ENCODE measurements at regions not wholly inside any gene's neighbourhood (a gene's known extent, or its start where the extent isn't known, plus 50 kb on each side); places are given as distances from the start of the nearest gene placed in this dataset.

DNA sequence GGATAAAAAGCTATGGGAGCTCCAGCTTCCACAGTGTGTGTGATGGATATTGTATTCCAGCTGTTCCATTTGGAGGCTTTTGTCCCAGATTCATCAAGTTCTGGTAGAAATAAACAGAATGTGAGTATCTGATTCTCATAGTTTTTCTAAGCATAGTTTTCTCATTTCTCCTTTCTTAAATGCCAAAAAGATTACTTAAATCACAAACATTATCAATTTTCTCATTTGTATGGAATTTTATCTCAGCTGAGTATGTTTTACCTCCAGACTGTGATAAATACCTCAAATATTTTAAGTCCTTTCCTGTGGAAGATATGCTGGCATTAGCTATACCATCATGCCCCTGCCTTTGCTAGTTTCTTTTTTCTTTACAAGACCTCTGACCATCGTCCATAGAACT lies 767.3 kb downstream of the TFAP2A start:
- no peak for DNase-seq

DNA sequence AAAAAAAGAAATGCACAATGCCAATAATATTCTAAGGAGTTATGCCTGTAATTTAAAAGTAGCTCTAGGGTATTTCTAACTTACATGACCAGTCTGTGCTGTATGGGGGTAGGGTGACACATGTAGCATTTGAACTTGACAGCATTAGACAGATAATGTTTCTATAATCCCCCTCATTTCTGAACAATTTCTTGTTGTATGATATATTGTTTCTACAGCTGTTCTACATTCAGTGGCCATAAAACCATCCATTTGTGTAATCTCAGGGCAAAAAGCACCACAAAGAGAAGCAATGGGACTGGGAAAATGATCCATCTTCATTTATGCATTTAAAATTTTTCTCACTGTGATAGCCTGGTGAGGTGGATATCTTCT lies 767.8 kb downstream of the TFAP2A start:
- no peak for DNase-seq

DNA sequence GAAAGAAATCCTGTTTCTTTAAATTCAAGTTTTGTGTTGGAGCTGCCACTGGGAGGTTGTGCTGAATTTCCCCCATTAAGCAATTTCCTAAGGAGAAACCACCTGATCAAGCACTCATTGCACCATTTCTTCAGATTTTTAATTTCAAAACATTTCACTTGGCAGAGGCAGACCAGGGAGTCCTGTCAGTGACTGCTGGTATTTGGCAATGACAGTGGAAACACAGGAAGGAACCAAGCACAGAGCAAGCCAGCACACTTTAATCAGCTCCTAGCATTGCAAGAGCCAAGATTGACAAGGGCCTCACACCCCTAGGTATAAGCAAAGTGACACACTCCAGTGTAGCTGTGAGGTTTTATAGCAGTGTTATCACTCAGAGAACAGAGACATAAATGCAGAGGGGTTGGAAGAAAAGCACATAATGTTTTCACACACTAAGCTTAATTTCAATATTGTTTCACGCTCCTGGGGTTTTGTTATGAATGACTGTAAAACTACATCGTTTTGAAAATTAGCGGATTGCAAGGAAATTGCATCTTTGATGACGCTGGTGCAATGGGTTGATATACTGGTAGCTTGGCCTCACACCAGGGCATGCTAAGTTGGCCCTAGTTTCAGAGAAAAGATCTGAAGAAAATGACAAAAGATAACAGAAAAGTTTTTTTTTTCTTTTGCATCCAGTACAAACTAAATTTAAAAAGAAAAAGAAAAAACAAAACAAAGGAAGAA lies 768.4 kb downstream of the TFAP2A start:
- no peak for DNase-seq

DNA sequence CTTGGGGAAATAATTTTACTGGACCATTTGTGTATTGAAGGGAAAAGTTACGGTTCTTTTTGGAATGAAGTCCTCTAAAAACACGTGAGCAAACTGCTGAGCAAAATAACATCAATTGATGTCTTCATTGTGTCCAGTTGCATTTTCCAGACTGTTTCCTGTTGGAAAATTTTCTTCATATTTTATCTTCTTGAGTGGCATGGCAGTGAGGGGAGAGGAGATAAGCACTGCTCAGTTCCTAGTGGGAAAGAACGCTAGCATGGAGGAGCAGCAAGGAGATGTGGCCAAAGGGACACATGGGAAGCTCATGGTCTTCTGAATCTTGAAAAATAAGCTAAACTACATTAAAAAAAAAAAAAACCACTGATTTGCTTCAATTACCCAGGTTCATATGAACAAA lies 776.0 kb downstream of the TFAP2A start:
- DNase-seq, result no peak

DNA sequence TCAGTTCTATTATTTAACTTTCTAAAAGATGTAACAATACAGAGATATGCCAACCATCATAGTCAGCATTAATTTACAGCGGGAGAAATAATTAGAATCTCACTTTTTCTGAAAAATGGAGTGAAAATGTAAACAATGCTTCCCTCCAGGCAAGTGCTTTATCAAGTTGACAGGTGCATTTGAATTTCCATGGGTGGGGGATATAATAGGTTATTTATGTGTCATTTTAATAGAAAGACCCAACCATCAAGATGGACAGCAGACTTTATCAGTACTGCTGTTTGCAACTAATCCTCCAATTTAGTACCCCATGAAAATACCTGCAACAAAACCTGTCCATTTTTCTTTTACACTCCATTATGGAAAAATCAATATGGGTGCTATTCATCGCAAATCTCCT lies 780.1 kb downstream of the TFAP2A start:
- no peak for DNase-seq

DNA sequence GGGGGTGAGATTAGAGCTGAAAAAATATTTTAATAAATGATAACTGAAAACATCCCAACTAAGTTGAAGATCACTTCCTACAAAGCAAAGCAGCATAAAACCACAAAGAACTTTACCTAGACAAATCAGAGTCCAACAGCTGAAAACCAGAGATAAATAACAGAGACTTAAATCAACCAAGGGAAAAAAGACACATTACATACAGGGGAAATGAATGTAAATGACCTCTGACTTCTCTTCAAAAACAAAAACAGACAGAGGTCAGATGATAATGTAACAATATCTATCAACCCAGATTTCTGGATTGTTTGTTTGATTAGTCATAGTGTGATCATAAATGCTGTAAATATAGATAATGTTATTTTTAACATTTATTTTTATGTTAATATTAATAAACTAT lies 782.8 kb downstream of the TFAP2A start:
- DNase-seq, result no peak

DNA sequence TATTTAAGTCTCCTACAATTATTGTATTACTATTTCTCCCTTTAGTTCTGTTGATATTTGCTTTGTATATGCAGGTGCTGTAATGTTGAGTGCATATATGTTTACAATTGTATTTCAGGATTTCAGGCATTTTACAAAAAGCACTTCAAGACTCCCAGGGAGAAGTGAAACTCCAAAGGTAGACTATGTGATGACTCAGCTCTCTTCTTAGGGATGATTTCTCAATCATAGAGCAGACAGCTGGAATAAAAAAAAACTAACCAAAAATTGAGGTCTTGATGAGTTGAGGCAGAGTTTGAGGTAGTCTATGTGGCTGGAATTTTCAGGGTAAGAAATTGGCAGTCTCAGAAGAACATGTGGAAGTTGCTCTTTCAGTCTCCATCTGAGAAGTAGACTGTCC lies 786.1 kb downstream of the TFAP2A start:
- DNase-seq, result no peak

DNA sequence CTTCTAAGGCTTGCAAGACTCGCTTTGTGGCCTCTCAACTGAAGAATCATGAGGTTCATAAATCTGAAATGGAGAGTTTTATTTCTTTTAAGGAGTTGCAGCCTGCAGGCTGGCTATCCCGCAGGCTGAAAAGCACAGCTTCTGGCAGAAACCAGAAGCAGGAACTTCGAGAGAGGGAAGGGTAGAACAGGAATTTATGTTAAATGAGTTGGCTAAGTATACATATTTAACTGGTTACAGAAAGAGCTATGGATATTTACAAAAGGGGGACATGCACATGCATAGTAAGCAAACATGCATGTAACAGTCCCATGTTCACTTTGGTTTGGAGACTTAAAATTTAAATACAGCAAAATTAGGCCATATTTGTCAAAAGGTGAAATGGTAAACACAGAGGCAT lies 787.0 kb downstream of the TFAP2A start:
- no peak for DNase-seq

DNA sequence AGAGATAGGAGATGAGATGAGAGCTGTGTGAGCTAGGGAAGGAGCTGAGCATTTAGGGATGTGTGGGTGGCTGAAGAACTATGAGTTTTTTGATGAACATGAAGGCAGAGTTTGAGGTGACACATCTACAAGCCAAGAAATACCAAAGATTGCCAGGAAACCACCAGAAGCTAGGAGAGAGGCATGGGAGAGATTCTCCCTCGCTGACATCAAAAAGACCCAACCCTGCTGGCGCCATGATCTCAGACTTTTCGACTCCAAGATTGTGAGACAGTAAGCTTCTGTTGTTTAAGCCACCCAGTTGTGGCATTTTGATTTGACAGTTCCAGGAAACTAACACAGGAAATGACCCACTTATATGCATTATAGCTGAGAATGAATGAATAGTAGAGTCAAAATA lies 790.9 kb downstream of the TFAP2A start:
- peak; percentile 6 for DNase-seq

DNA sequence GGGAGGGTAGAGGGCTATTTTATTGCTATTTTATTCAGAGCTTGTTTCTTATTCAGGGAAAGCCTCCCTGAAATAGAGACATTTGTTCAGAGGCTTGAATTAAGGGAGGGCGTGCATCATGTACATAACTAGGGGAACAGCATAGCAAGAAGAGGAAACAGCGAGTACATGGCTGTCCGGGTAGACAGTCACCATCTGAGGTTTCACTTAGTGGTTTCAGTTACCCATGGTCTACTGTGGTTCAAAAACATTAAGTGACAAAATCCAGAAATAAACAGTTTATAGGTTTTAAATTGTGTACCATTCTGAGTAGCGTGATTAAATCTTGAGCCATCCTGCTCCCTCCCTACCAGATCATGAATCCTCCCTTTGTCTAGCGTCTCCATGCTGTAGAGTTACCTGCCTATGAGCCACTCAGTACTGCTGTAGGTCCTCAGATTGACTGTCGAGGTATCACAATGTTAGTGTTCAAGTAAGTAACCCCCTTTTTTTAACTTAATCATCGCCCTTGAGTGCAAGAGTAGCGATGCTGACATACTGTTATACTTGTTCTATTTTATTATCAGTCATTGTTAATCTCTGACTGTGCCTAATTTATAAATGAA lies 791.5 kb downstream of the TFAP2A start:
- no peak for DNase-seq

DNA sequence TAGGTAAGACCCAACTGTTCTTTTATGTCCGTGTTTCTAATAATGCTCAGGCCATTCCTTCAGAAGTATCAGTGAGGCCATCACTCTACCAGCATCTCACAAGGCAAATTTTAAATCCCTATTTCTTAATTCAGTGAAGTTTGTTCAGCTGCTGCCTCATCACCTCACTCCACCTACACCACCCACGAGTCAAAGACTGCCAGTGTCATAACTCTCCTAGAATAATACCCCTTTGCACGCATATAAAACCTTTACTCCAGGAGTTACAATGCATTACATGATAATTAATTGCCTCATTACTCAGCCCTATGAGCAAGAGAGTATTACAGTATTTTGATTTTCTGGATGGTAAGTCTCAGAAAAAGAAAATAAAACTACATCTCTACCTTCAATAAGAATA lies 793.6 kb downstream of the TFAP2A start:
- peak; percentile 3 for DNase-seq

DNA sequence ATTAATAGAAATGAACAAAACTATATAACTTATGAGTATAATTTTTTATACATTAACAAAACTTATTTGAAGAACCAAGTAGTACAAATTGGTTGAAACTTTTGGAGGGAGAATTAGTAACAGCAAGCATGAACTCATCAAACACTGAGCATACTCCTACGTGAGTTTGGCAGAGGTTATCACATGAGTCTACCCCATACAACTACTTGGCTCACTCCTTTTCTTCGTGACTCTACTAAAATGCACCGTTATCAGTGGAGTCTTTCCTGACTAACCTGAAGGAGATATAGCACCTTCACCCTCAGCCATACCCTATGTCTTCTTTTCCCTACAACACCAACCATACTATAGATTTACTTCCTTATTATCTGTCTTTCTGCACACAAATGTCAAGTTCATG lies 794.2 kb downstream of the TFAP2A start:
- no peak for DNase-seq

DNA sequence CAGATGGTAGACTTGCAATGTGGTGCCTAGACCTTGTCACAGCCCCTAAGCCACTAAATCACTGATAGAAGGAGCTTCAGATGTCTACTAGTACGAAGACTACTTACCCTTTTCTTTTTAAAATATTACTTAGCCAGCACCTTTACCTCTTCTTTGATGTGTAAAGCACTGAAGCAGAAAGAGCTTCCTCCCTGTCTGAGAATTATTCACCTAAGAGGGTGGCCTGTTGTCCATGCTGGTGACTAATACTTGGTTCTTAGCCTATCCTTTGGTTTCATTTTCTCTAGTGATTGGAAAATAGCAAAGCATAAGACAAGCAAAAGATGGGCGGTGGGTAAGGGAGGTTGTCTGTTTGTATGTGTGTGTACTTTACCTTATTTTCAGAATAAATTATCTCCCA lies 794.6 kb downstream of the TFAP2A start:
- no peak for DNase-seq

DNA sequence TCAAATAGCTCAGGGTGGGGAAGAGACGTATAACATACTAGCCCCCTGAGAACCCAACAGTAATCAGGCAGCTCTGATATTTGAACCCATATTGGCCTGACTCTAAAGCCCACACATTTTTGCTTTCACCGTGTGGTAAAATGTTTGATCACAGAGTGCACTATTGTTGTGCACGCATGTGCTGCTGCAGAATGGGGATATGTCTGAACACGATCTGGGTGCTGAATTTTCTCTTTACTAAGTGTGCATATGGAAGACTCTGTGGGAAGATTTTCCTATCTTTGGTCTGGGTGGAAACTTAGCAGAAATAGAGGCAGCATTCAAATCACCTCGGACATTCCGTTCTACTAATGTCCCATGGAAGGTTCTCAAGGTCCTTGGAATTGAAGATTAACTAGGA lies 800.1 kb downstream of the TFAP2A start:
- DNase-seq, result no peak

DNA sequence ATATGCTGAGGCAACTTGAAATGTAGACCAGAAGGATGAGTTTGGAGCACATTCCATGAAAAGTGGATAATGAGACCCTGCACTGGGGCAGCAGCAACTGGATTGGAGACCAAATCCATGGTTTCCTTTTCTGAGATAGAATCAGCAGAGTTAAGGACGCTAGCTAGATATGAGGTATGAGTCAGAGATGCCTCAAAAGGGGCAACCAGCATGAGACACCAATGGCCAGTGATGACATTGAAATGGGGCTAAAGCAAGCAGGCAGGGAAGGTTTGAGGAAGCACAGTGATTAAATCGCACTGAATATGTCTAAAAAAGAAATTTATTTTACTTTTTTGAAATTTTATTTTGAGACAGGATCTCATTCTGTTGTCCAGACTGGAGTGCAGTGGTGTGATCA lies 802.4 kb downstream of the TFAP2A start:
- DNase-seq, result no peak

DNA sequence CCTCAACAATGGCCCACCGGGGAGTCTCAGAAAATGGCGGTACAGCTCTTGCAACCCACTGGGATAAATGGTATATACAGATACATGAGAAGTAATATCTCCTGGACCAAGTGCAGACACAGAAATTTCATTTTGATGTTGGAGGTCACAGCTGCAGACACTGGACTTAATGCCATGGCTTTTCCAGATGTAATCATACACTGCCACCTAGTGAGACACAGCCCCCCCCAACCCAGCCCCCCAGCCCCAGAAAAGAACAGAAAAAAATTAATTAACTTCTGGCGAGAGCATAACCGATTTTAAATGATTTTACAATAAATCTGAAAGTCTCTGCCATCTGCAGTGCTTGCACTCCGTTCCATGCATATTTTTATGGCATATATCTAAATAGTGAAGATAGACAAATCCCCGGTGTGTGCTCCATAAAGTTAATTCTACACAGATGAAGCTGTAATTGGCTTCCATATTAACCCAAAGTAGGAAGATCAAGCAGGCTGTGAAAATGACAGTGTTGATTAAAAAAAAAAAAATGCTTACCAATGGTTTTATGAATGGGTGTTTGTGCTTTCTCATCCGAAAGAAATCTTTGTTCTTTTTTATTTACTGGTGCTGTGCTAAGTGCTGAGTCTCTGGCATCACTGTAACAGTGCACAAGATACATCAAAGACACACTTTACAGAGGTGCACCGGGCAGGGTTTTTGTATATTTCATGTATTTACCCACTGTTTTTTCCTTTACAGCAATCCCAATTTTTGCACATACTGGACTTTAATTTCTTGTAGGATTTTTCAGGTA lies 804.1 kb downstream of the TFAP2A start:
- peak; percentile 2 for DNase-seq

DNA sequence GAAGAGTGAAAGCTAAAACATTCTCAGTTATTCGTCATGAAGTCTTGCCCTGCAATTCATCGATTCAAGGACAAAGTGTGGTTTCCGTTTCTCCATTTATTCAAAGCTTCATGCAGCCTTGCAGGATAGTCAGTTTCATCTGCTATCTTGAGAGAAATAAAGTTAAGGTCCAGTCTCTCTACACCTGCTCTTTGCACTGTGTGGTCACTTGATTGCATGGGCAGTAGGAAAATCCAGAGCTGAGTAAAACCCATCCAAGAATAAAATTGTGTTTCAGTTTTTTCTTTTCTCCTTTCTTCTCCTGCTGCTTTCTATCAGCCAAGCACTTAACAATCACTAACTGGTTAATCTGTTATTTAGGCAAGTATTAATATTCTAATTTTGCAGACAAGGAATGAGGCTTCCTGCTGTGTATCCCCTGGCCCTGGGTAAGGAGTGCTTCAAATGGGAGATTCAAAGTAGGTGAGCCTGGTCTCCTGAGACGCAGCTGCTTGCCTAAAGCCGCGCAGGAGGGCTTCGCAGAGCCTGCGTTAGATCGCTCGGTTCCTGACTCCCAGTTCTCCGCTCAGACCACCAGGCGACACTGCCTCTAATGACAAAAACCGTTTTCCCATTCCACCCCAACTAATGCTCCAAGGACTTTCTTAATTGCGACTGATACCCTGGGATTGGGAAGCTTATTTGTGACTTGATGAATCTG lies 808.3 kb downstream of the TFAP2A start:
- DNase-seq, result no peak

DNA sequence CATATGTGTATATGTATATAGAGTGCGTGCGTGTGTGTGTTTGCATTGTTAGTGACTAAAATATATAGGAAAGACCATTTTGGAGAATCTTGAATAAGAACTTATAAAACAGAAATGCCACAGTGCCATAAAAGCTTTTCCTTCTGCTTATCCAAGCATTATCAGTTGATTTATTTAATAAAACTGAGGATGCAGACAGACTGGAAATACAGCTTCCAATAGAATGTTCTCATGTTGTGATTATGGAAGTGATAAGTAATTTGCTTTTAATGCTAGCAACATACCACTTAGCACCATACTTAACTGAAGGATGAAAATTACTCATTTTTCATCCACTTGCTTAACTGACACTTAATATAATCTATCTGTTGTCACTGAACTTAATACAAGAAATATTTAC lies 820.1 kb downstream of the TFAP2A start:
- no peak for DNase-seq

DNA sequence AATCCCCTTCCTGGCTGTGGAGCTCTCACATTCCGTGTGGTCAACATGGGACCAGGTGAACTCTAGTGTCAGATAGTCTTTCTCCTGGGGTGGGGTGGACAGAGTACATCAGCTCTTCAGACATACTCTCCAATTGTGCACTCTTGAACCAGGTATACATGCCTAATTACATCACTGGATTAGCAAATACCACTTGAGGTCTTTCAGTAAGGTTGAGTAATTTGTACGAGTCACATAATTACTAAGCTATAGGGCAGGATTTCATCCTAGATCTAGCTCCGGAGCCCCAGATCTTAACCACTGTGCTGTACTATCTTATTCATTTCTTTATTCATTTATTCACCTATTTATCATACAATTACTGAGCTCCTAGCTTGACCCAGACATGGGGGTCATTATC lies 821.3 kb downstream of the TFAP2A start:
- DNase-seq, result peak; percentile 3

DNA sequence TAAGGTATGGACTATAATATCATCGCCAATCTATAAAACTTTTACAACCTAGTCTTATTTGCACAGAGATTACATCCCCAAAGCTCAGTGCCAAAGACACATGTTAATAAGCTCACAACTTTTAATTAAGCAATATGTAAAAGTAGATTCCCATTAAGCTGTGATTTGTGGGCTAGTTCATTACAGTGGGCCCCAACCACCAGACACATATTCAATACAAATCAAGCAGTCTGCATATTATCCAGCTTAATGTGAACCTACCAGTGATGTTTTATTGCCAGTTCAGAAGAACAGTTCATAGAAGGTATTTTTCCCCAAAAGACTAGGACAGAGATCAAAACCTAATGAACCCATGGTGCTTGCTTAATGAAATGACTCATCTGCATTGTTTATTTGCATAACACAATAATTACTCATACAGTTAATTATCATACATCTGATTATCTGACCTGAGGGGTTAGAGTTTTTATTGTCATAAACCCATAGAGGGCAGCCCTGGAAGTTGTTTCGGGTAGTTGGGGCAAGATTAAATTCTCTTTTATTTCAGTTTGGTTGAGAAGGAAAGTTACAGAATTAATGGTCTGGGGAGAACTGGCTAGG lies 831.0 kb downstream of the TFAP2A start:
- no peak for DNase-seq

DNA sequence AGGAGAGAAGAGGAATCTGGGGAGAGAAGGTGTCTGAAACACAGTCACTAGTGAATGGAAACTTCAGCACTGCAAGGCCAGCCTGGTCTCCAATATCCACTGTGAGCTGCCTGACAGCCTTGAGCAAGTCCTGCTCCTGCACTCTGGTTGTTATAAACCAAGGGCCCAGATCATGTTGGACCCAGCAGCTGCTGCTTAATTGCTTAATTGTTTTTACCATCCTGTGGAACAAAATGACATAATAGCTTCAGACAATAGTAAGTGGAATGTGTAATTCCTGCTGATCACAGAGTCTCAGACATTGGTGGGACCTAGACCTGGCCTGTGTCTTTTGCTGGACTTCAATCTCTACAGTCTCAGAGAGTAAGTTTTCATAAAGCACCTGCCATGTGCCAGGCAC lies 833.7 kb downstream of the TFAP2A start:
- no peak for DNase-seq

DNA sequence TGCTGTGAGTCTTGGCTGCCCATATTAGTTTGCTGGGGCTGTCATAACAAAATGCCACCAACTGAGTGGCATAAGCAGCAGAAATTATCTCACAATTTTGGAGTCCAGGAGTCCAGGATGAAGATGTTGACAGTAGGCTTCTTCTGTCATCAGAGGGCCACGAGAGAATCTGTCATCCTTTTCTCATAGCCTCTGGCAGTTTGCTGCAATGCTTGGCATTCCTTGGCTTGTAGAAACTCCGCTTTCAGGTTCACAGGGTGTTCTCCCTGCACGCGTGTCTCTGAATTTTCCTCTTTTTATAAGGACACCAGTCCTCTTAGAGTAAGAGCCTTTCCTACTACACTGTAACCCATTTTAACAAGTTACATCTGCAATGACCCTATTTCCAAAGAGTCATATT lies 838.4 kb downstream of the TFAP2A start:
- no peak for DNase-seq

DNA sequence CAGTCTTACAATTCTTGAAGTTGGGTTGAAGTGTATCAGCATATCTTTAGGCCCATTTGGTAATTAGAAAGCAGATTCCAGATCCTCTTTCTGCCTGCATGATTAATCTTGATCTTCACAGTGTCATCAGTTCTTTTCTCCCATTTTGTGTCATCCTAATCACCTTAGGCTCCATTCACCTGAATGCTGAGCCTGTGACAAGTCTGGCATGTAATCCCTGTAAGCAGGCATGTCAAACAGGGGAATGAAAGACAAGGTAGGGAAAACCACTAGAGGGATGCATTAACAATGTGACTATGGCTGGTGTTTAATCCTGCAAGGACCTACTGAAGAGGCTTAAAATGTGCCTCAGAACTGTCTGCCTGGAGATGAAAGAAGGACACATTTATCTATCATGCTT lies 848.8 kb downstream of the TFAP2A start:
- no peak for DNase-seq
